GM19467 (cell line): ENCODE measurements at regions not wholly inside any gene's neighbourhood (a gene's known extent, or its start where the extent isn't known, plus 50 kb on each side); places are given as distances from the start of the nearest gene placed in this dataset.

ENCODE experiments used
- ATAC-seq: cut with Tn5 transposase; IDR thresholded peaks from one replicate; pipeline ENCODE4 v1.9.1; 2021; ENCODE audit warnings: mild to moderate bottlenecking, moderate library complexity; ENCODE audit not compliant: unreplicated experiment

DNA sequence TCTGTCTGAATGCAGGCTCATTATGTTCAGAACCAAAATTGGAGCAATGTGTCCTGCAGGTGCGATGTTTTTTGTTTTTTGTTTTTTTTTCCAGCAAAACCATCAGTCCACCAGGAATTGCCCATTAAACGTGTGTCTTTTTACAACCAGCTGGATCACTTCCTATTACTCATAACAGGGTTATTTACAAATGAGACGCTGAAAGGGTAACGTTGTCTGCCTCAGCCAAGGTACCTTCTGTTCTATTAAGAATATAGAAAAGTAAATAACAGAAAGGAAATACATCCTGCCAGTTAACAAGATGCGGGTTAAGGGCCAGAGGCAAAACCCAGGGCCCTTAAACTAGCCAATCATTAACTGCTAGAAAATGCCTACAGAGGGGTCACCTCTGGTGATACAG is 590.4 kb downstream of the TBC1D4 start:
- ATAC-seq: no peak

- ATAC-seq: no peak
Observed at GRCh38 chr13:74889321-74889720, 592.6 kb downstream of the TBC1D4 start.

DNA sequence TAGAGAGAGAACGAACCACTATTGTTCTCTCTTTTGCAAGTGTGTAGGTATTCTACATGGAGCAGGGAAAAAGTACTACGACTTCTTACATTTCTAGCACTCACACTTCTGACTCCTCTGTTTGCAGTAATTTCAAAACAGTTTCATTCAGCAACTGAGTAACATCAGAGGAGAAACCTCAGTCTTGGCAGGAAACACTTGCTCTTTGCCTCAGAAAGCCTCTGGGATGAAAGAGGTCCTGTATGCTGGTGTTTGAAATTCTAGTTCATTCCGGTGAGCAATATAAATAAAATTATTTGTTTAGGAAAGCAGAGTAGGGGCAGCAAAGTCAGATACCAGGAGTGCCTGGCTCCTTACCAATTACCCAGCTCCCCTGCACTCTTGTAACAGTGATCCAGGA is 595.5 kb downstream of the TBC1D4 start:
- no peak for ATAC-seq

- ATAC-seq: no peak
Observed at GRCh38 chr13:74883834-74884233, 598.1 kb downstream of the TBC1D4 start.

DNA sequence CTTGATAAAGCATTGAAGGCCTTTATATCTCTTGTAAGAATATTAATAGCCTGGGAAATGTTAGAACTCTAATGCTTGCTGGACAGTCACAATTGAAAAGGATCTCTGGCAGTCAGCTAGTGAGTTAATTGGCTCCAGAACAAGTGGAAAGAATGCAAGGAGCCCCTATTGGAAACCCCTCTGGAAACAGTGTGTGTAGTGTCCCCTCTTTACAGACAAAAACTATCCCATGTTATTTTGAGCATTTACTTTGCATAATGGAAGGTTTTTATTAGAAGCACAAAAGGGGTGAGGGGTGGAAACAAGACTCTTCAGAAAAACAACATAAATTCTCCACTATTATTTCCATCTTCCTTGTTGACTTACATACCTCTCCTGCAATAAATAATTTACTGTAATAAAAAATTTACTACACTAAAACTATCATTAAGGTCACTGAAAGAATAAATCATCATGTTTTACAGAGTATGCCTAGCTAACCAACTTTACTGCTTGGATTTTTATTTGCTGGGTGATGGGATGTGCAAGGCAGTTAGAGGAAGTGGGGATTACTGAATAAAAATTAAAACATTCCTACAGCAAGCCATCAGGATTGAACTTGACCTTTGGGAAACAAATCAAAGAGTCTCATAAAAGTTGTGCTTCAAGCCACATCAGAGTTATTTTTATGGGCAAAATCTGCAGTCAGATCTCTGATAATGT is 610.4 kb downstream of the TBC1D4 start:
- ATAC-seq: no peak

DNA sequence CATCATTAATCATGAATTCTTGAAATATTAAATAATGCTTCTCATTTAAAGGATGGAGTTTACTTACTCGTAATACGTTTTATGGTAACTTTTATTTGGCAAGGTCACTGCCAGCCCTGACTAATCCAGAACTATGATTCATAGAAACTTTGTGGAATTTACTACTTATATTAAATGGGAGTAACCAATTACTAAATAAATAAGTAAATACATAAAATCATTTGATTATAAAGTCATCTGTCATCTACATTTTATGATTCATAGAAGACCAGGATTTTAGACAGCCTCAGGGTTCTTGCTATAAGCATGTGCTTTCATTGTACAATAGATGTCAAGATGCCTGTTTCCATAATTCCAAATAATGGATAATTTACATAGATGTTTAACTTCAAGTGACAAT is 611.1 kb downstream of the TBC1D4 start:
- ATAC-seq: no peak

- ATAC-seq: no peak
Observed at GRCh38 chr13:74869846-74870245, 612.1 kb downstream of the TBC1D4 start.

DNA sequence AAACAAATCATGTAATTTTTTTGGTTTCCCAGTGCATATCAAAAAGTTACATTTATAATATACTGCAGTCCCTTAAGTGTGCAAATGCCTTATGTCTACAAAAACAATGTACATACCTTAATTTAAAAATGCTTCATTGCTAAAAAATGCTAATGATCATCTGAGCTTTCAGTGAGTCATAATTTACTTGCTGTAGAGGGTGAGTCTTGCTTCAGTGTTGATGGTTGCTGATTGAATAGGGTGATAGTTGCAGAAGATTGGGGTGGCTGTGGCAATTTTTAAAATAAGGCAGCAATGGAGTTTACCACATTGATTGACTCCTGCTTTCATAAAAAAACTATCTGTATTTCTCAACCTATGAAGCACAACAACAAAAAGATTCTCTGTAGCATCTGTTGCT is 613.9 kb downstream of the TBC1D4 start:
- ATAC-seq: no peak

DNA sequence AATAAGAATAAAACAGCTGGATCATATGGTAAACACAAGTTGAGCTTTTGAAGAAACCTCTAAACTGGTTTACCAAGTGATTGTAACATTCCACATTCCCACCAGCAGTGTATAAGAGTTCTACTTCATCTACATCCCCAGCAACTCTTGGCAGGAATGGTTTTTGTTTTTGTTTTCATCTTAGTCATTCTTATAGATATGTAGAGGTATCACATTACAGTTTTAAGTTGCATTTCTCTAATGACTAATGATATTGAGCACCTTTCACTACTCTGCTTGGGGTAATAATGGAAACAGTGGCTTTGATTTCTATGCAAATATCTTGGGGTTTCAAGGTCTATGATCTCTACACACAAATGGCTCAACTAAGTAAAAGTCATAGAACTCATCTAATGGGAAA is 614.5 kb downstream of the TBC1D4 start:
- no peak for ATAC-seq

DNA sequence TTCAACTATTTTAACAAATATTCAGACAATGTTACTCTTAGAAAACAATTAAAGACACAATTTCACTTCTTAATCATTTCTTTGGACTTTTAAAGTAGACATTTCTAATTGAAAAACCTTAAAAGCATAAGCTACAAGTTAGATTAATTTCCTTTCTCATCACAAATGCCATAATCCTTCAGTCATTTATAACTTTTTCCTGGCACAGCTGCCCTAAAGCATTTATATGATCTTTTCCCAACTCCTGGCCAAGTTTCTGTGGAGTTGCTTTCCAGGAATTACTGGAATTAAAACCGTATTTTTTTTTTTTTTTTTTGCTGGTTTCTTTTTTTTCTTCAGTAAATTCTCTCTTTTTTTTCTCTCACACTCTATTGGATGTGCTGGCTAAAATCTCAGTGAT is 615.9 kb downstream of the TBC1D4 start:
- ATAC-seq: no peak

- ATAC-seq: no peak
Observed at GRCh38 chr13:74865656-74866055, 616.3 kb downstream of the TBC1D4 start.

GRCh38 chr13:74860789-74861188 is 621.2 kb downstream of the TBC1D4 start:
- no peak for ATAC-seq

DNA sequence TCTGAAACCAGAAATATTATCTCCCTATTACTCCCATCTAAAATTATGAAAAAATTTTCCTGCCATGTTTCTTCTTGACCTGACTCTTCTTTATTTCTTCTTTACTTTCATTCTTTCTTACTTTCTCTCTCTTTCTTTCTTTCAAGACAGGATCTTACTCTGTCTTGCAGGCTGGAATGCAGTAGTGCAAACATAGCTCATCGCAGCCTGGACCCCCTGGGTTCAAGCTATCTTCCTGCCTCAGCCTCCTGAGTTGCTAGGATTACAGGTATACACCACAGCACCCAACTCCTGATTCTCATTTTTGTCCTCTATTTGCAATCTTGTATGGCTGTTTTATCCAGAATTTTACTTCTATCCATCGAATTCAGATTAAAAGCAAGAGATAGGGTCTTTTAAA is 631.1 kb downstream of the TBC1D4 start:
- ATAC-seq: no peak

DNA sequence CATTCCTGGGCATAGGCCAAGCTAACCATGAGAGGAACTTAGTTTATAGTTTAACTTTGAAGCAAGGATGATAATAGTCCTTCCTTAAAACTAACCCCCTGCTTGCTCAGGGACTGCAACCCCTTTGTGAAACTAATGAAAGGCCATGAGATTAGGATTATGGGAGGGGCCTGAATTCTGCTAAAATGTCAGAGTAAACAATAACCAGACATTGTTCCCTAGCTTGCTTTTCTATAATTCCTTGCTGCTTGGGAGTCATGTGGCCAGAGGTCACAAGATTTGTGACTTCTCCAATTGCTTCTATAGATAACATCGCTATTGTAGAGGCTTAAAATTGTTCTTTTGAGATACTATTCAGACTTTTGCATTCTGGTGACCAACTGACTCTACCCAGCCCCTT is 634.0 kb downstream of the TBC1D4 start:
- ATAC-seq: no peak

DNA sequence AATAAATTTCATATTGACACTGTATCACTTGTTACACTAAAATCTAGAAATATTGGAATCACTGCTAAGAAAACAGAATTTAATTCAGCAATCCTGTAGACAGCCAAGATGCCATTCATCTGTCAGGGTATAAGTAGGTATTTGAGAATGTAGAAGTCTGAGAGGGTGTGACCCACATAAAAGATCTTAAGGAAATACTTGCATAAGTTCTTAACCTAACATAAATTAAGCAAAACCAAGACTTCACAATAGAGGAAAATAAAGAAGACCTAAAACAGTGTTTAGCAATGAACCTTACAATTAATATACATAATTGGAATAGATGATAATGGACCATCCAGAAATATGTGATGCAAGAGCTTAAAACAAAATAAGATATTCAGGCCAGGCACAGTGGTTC is 636.2 kb downstream of the TBC1D4 start:
- no peak for ATAC-seq

- no peak for ATAC-seq
Observed at GRCh38 chr13:74841651-74842050, 640.3 kb downstream of the TBC1D4 start.

DNA sequence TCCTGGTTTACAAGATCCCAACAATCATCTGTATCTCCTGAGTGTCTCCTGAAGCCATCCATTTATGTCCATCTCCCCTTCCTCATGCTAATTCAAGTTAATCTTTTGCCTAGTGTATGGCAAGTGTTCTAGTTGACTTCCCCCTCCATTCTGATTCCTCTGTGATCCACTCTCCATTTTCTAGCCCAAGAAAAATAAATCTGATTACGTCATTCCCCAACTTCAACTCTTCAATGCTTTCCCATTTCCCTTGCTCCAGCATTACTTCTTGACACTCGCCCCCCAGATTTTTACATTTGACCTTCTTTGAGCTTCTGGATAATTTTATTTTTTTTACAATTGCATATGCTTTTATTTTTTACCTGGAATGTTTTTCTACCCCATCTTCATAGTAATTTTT is 640.8 kb downstream of the TBC1D4 start:
- no peak for ATAC-seq

GRCh38 chr13:74839656-74840055 is 642.3 kb downstream of the TBC1D4 start:
- no peak for ATAC-seq

GRCh38 chr13:74838096-74838495 is 643.9 kb downstream of the TBC1D4 start:
- ATAC-seq: no peak

GRCh38 chr13:74836628-74837027 is 645.3 kb downstream of the TBC1D4 start:
- no peak for ATAC-seq

DNA sequence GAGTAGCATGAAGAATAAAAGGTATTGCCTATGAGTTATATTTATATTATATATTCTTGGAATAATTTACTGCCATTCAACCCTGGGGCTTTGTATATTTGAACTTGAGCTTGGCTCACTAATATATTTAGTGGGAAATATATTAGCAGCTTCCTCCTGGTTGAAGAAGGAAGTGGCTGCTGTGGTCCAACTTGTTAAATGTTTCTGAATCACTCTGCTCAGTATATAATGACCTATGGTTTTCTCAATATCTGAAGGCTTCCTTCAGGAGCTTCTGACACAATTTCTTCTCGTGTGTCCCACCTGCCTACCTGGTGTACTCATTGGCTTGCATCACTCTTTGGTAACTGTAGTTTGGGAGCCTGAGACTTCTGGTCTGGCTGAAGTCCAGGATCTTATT is 646.4 kb downstream of the TBC1D4 start:
- no peak for ATAC-seq

- ATAC-seq: no peak
Observed at GRCh38 chr13:74825938-74826246, 656.1 kb downstream of the TBC1D4 start.

GRCh38 chr13:74825152-74825937 is 656.6 kb downstream of the TBC1D4 start:
- no peak for ATAC-seq
